AG04450 (cell line): ENCODE measurements at regions not wholly inside any gene's neighbourhood (a gene's known extent, or its start where the extent isn't known, plus 50 kb on each side); places are given as distances from the start of the nearest gene placed in this dataset.
A peak's percentile ranks its signal among the peaks of the same experiment; 100 is the strongest.
"Not testable (repeated sequence)": the region's sequence is repeated elsewhere in the genome, so short reads cannot be mapped to it uniquely, and the experiment has no call there.

Experiments used
- CTCF ChIA-PET: fragments of 300-600, 350-600 bp; formaldehyde crosslinking; extraction: SDS; loops from one replicate; lab custom pipeline; 2022; ENCODE audit warnings: antibody characterized with exemption, inconsistent platforms; lab: Charles Lee
- POLR2A ChIA-PET: fragments of 350-600 bp; formaldehyde crosslinking; extraction: SDS; loops from one replicate; lab custom pipeline; 2021; ENCODE audit warnings: antibody characterized with exemption, inconsistent platforms; lab: Yijun Ruan, JAX
- DNase-seq: peaks from one replicate; pipeline ENCODE4 v3.0.0-alpha.2; 2011; ENCODE audit warnings: low read depth, low spot score
- H3K27ac ChIP-seq: one replicate; pipeline ENCODE4 v1.5.1; 2012; ENCODE audit warnings: low read depth, low read length, control low read depth
- H3K27me3 ChIP-seq: one replicate; pipeline ENCODE4 v1.6.0; 2012; ENCODE audit warnings: low read length; ENCODE audit not compliant: control insufficient read depth, insufficient read depth
- H3K4me3 ChIP-seq: 2 replicates; pipeline ENCODE4 v1.5.1; 2011; ENCODE audit warnings: mild to moderate bottlenecking, low read depth, low read length, control low read depth
- H3K9me3 ChIP-seq: 2 replicates; pipeline ENCODE4 v1.5.1; 2012; ENCODE audit warnings: low read length; ENCODE audit not compliant: control insufficient read depth, insufficient read depth
- CTCF ChIP-seq: IDR thresholded peaks from 2 replicates; pipeline ENCODE4 v1.5.1; 2011; ENCODE audit warnings: low read depth, low read length, control low read depth, inconsistent platforms

- ChIA-PET POLR2A (no interaction called here), CTCF (no interaction called here)
- no peak for DNase-seq
- TF ChIP-seq CTCF = no peak
- H3K27me3 ChIP-seq = peaks cover 7% of the 10 kb centered on the region
- H3K4me3 ChIP-seq = no peak overlapping the region
- H3K27ac ChIP-seq = no peak overlapping the region
- H3K9me3 ChIP-seq = no peaks in the 10 kb centered on the region; the same call in 1 of the 2 replicates
These were observed 137.6 kb upstream of the NBPF11 start for GRCh38 chr1:148289647-148290046.

- H3K9me3 ChIP-seq, DNase-seq, H3K27ac ChIP-seq, H3K4me3 ChIP-seq, CTCF ChIA-PET, POLR2A ChIA-PET, H3K27me3 ChIP-seq: not testable (repeated sequence)
These were observed 133.9 kb upstream of the NBPF11 start for GRCh38 chr1:148285946-148286345.

- POLR2A ChIA-PET, H3K27me3 ChIP-seq, CTCF ChIA-PET, H3K9me3 ChIP-seq, DNase-seq, H3K27ac ChIP-seq: not testable (repeated sequence)
- peak overlapping the region; percentile 55 for H3K4me3 ChIP-seq
These were observed 128.9 kb upstream of the NBPF11 start for GRCh38 chr1:148280831-148281572.

GRCh38 chr1:148279002-148279542 lies 127.0 kb upstream of the NBPF11 start:
- H3K4me3 ChIP-seq, DNase-seq, H3K27me3 ChIP-seq, H3K9me3 ChIP-seq, H3K27ac ChIP-seq, CTCF ChIA-PET, POLR2A ChIA-PET: not testable (repeated sequence)

- H3K4me3 ChIP-seq, H3K9me3 ChIP-seq, POLR2A ChIA-PET, H3K27ac ChIP-seq, H3K27me3 ChIP-seq, CTCF ChIA-PET, DNase-seq: not testable (repeated sequence)
These were observed 125.8 kb upstream of the NBPF11 start for GRCh38 chr1:148277865-148278279.

- H3K9me3 ChIP-seq, DNase-seq, CTCF ChIA-PET, POLR2A ChIA-PET, H3K4me3 ChIP-seq, H3K27ac ChIP-seq: not testable (repeated sequence)
- H3K27me3 ChIP-seq = peaks cover 11% of the 10 kb centered on the region
These were observed 115.0 kb upstream of the NBPF11 start for GRCh38 chr1:148267066-148267465.

GRCh38 chr1:148264374-148265276 lies 112.5 kb upstream of the NBPF11 start:
- Histone ChIP-seq H3K9me3 (no peaks in the 10 kb centered on the region; the same call in 1 of the 2 replicates), H3K4me3 (no peak overlapping the region), H3K27ac (no peak overlapping the region), H3K27me3 (peaks cover 11% of the 10 kb centered on the region)
- ChIA-PET CTCF (no interaction called here), POLR2A (no interaction called here)
- no peak for TF ChIP-seq CTCF
- no peak for DNase-seq
